ENCODE measurements at regions not wholly inside any gene's neighbourhood (a gene's known extent, or its start where the extent isn't known, plus 50 kb on each side); places are given as distances from the start of the nearest gene placed in this dataset.
"Not testable (repeated sequence)": the region's sequence is repeated elsewhere in the genome, so short reads cannot be mapped to it uniquely, and the experiment has no call there.

DNA sequence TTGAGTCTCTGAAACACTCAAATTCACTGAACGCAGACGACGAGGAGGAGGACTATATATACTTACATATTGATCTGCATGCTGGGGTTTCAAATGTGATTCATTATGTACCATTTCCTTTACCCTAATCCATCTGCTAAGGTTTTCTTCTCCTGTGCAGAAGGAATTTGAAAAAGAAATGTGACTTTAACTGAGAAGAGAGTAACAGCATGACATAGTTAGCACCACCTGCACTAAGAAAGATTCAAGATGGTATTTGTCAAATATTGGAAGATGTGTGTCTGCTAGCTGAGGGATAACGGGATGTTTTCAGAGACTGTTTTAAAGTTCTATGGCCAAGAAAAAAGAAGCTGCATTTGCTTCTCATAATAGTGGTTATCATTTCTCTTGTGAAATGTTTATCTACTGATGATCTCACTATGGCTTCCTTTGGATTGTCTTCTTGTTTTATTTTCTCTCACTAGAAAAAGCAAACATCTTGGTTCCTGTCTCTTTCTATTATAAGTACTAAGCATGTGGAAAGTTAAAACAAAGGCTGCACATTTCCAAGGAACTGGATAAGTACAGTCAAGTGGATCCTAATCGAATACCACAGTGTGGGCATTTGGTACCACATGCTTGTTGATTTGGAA is 89.8 kb upstream of the TLE4 start:
- H3K4me3 ChIP-seq: no peak overlapping the region
- no peaks in the 10 kb centered on the region for H3K9me3 ChIP-seq (ENCODE audit: low read depth)
- peaks cover 13% of the 10 kb centered on the region for H3K27me3 ChIP-seq
- H3K4me1 ChIP-seq (ENCODE audit: low read depth): no peaks in the 10 kb centered on the region
- H3K27ac ChIP-seq: no peak overlapping the region
- no peaks in the 10 kb centered on the region for H3K36me3 ChIP-seq
- TF ChIP-seq, protein P1, sequence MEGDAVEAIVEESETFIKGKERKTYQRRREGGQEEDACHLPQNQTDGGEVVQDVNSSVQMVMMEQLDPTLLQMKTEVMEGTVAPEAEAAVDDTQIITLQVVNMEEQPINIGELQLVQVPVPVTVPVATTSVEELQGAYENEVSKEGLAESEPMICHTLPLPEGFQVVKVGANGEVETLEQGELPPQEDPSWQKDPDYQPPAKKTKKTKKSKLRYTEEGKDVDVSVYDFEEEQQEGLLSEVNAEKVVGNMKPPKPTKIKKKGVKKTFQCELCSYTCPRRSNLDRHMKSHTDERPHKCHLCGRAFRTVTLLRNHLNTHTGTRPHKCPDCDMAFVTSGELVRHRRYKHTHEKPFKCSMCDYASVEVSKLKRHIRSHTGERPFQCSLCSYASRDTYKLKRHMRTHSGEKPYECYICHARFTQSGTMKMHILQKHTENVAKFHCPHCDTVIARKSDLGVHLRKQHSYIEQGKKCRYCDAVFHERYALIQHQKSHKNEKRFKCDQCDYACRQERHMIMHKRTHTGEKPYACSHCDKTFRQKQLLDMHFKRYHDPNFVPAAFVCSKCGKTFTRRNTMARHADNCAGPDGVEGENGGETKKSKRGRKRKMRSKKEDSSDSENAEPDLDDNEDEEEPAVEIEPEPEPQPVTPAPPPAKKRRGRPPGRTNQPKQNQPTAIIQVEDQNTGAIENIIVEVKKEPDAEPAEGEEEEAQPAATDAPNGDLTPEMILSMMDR (IDR thresholded peaks at IDR 0.05; ENCODE audit: low read depth, low read length): no peak
- DNase-seq (ENCODE audit: low read depth in 1 of 2, low spot score in 1 of 2): no peak

- H3K4me3 ChIP-seq: no peak overlapping the region
- H3K9me3 ChIP-seq (ENCODE audit: low read depth): no peaks in the 10 kb centered on the region
- no peak overlapping the region for H3K27ac ChIP-seq
- H3K36me3 ChIP-seq: no peaks in the 10 kb centered on the region
- peaks cover 3% of the 10 kb centered on the region for H3K27me3 ChIP-seq
- TF ChIP-seq, protein P1 (IDR thresholded peaks at IDR 0.05; ENCODE audit: low read depth, low read length): no peak
- DNase-seq (ENCODE audit: low read depth in 1 of 2, low spot score in 1 of 2): no peak
- no peaks in the 10 kb centered on the region for H3K4me1 ChIP-seq (ENCODE audit: low read depth)
Observed at GRCh38 chr9:79485258-79485657, 86.5 kb upstream of the TLE4 start.

- TF ChIP-seq, protein P1 (IDR thresholded peaks at IDR 0.05; ENCODE audit: low read depth, low read length): no peak
- Histone ChIP-seq H3K27me3 (no peaks in the 10 kb centered on the region), H3K4me1 (ENCODE audit: low read depth) (no peaks in the 10 kb centered on the region), H3K36me3 (no peaks in the 10 kb centered on the region), H3K27ac (no peak overlapping the region), H3K4me3 (no peak overlapping the region), H3K9me3 (ENCODE audit: low read depth) (no peaks in the 10 kb centered on the region)
- DNase-seq (ENCODE audit: low read depth in 1 of 2, low spot score in 1 of 2): peak in 1 of 2 donors; percentile 73
Observed at GRCh38 chr9:79489261-79490000, 82.3 kb upstream of the TLE4 start.

GRCh38 chr9:79490657-79491248 is 81.0 kb upstream of the TLE4 start:
- no peak overlapping the region for H3K27ac ChIP-seq
- H3K36me3 ChIP-seq: no peaks in the 10 kb centered on the region
- no peaks in the 10 kb centered on the region for H3K4me1 ChIP-seq (ENCODE audit: low read depth)
- H3K27me3 ChIP-seq: no peaks in the 10 kb centered on the region
- H3K4me3 ChIP-seq: no peak overlapping the region
- H3K9me3 ChIP-seq (ENCODE audit: low read depth): no peaks in the 10 kb centered on the region
- TF ChIP-seq, protein P1 (IDR thresholded peaks at IDR 0.05; ENCODE audit: low read depth, low read length): no peak
- no peak for DNase-seq (ENCODE audit: low read depth in 1 of 2, low spot score in 1 of 2)

- Histone ChIP-seq H3K4me1 (ENCODE audit: low read depth) (no peaks in the 10 kb centered on the region), H3K9me3 (ENCODE audit: low read depth) (no peaks in the 10 kb centered on the region), H3K27ac (no peak overlapping the region), H3K36me3 (no peaks in the 10 kb centered on the region), H3K27me3 (no peaks in the 10 kb centered on the region), H3K4me3 (no peak overlapping the region)
- TF ChIP-seq, protein P1 (IDR thresholded peaks at IDR 0.05; ENCODE audit: low read depth, low read length): no peak
- DNase-seq (ENCODE audit: low read depth in 1 of 2, low spot score in 1 of 2): no peak
Observed at GRCh38 chr9:79492092-79493009, 79.4 kb upstream of the TLE4 start.

DNA sequence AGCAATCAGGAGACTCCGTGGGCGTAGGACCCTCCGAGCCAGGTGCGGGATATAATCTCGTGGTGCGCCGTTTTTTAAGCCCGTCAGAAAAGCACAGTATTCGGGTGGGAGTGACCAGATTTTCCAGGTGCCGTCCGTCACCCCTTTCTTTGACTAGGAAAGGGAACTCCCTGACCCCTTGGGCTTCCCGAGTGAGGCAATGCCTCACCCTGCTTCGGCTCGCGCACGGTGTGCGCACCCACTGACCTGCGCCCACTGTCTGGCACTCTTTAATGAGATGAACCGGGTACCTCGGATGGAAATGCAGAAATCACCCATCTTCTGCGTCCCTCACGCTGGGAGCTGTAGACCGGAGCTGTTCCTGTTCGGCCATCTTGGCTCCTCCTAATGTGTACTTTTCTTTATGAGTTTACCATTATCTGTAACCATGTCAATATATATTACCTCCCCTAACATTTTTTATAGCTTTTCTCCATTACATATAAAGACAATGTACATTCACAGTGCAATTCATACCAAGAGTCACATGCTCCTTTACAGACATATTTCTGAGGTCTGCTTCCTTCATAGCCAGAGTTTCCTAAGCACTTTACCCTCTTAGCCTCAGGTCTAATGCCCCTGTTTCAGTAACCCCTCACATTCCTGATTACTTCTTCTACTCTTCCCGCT is 71.4 kb upstream of the TLE4 start:
- not testable (repeated sequence) for H3K27me3 ChIP-seq

More for the DNA sequence above, 71.4 kb upstream of the TLE4 start:
- H3K27ac ChIP-seq; H3K4me3 ChIP-seq; H3K36me3 ChIP-seq; H3K4me1 ChIP-seq (ENCODE audit: low read depth); H3K9me3 ChIP-seq (ENCODE audit: low read depth); DNase-seq (ENCODE audit: low read depth in 1 of 2, low spot score in 1 of 2): not testable (repeated sequence)
